ENCODE measurements at regions not wholly inside any gene's neighbourhood (a gene's known extent, or its start where the extent isn't known, plus 50 kb on each side); places are given as distances from the start of the nearest gene placed in this dataset.

GRCh38 chr4:1563241-1563640, 120.9 kb downstream of the FAM53A start:
- TF ChIP-seq CTCF (IDR thresholded peaks at IDR 0.05) = no peak
- Mint-ChIP-seq H3K4me3 (no peak overlapping the region), H3K27me3 (peaks cover 3% of the 10 kb centered on the region), H3K36me3 (ENCODE audit: low read depth) (no peaks in the 10 kb centered on the region), H3K27ac (no peak overlapping the region), H3K9me3 (no peaks in the 10 kb centered on the region), H3K4me1 (ENCODE audit: low read depth) (peaks cover 3% of the 10 kb centered on the region)
- ChIA-PET CTCF (no interaction called here), POLR2A (no interaction called here)
- DNase-seq = no peak
- ATAC-seq = no peak
- intact Hi-C loops (cut with micrococcal nuclease) = no loop called here

GRCh38 chr4:1562771-1563170, 121.3 kb downstream of the FAM53A start:
- no peak for DNase-seq
- ChIA-PET CTCF (interaction anchor here (1.2 kb wide), 1 partner anchor 67 kb away, joined by 3 read pairs; no protein-coding TSS in a partner anchor), POLR2A (no interaction called here)
- intact Hi-C loops (cut with micrococcal nuclease) = no loop called here
- TF ChIP-seq CTCF (IDR thresholded peaks at IDR 0.05) = no peak
- H3K36me3 Mint-ChIP-seq (ENCODE audit: low read depth) = no peaks in the 10 kb centered on the region
- H3K27me3 Mint-ChIP-seq = peaks cover 3% of the 10 kb centered on the region
- H3K27ac Mint-ChIP-seq = no peak overlapping the region
- no peak for ATAC-seq
- H3K4me3 Mint-ChIP-seq = no peak overlapping the region
- H3K4me1 Mint-ChIP-seq (ENCODE audit: low read depth) = peaks cover 3% of the 10 kb centered on the region
- H3K9me3 Mint-ChIP-seq = no peaks in the 10 kb centered on the region

DNA sequence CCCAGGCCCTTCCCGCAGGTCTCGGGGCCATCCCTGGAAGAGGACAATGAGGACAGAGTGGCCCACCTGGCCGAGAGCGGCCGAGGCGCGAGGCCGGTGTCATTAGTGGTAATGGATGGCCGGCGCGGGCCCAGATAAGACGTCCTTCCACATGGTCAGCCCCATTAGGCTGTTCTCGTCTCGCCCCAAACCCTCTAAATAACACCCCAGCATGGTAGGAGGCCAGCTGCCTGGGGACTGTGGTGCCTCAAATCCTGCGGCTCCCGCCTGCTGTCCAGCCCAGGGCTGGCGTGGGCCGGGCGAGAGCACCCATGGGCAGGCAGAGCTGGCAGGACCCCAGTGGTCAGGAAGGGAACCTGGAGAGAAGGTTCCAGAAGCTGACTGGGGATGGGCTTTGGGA, 121.7 kb downstream of the FAM53A start:
- intact Hi-C loops (cut with micrococcal nuclease) = no loop called here
- no peak overlapping the region for H3K4me3 Mint-ChIP-seq
- TF ChIP-seq CTCF (IDR thresholded peaks at IDR 0.05) = no peak
- no peak overlapping the region for H3K27ac Mint-ChIP-seq
- no peaks in the 10 kb centered on the region for H3K36me3 Mint-ChIP-seq (ENCODE audit: low read depth)
- peaks cover 3% of the 10 kb centered on the region for H3K27me3 Mint-ChIP-seq
- DNase-seq (no peak), ATAC-seq (no peak)
- ChIA-PET POLR2A (no interaction called here), CTCF (interaction anchor here (1.2 kb wide), 1 partner anchor 67 kb away, joined by 3 read pairs; no protein-coding TSS in a partner anchor)
- H3K9me3 Mint-ChIP-seq = no peaks in the 10 kb centered on the region
- peaks cover 3% of the 10 kb centered on the region for H3K4me1 Mint-ChIP-seq (ENCODE audit: low read depth)

DNA sequence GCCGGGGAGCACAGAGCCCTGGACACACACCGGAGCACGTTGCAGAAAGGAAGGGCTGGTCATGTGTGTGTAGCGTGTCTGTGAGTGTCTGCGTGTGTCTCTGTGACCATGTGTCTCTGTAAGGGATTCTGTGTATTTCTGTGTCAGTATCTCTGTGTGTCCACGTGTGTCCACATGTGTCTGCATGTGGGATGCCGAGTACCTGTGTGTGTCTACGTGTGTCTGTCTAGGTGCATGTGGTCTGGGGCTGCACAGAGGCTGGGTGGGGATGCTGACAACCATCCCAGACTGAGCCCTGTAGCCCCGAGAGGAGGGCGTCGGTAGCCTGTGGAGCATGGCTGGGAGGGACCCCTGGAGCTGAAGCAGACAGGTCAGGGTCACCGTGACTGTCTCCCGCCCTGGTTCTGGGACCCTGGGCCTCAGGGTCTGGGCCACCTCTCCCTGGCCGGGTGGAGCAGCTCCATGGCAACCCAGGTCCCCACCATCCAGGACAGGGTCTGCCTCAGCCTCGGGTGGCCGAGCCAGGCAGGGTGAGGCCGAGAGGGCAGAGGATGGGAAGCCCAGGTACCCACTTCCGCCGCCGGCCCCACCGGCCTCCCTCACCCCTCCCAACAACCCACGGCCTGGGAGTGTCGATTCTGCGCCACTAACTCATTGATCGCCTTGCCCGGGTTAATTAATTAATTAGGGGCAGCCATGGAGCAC, 122.7 kb downstream of the FAM53A start:
- no peak for DNase-seq
- TF ChIP-seq CTCF (IDR thresholded peaks at IDR 0.05) = no peak
- no peaks in the 10 kb centered on the region for H3K9me3 Mint-ChIP-seq
- no peak overlapping the region for H3K27ac Mint-ChIP-seq
- H3K36me3 Mint-ChIP-seq (ENCODE audit: low read depth) = no peaks in the 10 kb centered on the region
- H3K4me3 Mint-ChIP-seq = no peak overlapping the region
- H3K4me1 Mint-ChIP-seq (ENCODE audit: low read depth) = peaks cover 3% of the 10 kb centered on the region
- ChIA-PET CTCF (no interaction called here), POLR2A (no interaction called here)
- peaks cover 8% of the 10 kb centered on the region for H3K27me3 Mint-ChIP-seq
- ATAC-seq = no peak
- intact Hi-C loops (cut with micrococcal nuclease) = no loop called here

DNA sequence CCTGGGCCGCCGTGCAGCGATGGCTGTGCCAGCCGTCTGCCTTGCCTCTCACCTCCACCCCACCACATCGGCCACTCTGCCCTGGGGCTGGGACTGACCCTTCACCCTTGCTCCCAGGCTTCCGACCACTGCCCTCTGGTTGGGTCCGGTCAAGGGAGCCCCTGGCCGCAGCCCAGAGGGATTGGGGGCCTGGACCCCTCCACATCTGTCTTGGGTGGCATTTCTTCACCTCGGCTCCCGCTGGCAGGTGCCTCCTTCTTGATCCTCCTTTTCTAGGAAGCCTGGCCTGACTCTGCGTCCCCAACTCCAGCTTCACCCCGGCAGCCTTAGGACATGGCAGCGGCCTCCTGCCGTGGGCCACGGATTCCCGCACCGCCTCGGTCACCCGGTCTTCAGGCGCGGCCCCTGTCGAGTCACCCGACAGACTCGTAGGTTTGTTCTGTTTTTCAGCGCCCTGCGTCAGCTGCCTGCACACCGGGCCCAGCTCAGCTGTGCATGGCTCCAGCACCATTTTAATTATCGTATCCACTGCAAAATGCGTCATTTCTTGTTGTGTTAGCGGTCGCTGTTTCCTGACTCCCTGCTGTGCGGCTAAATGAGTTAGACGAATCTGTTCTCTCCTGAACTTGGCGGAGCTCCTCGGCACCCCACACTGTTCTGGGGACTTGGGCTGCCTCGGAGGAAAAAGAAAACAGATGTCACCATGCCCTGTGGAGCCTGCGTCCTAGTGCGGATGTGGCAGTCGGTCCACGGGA, 124.0 kb downstream of the FAM53A start:
- intact Hi-C loops (cut with micrococcal nuclease) = no loop called here
- H3K9me3 Mint-ChIP-seq = no peaks in the 10 kb centered on the region
- ChIA-PET CTCF (interaction anchor here (1.2 kb wide), 1 partner anchor 12 kb away, joined by 4 read pairs; no protein-coding TSS in a partner anchor), POLR2A (no interaction called here)
- no peak for DNase-seq
- no peak overlapping the region for H3K27ac Mint-ChIP-seq
- peaks cover 8% of the 10 kb centered on the region for H3K27me3 Mint-ChIP-seq
- H3K36me3 Mint-ChIP-seq (ENCODE audit: low read depth) = no peaks in the 10 kb centered on the region
- H3K4me1 Mint-ChIP-seq (ENCODE audit: low read depth) = no peaks in the 10 kb centered on the region
- TF ChIP-seq CTCF (IDR thresholded peaks at IDR 0.05) = no peak
- H3K4me3 Mint-ChIP-seq = no peak overlapping the region
- no peak for ATAC-seq

All from activated CD8-positive, alpha-beta T cell treated with anti-CD3 and anti-CD28 coated beads for 36 hours (primary cell).